ENCODE measurements at regions not wholly inside any gene's neighbourhood (a gene's known extent, or its start where the extent isn't known, plus 50 kb on each side); places are given as distances from the start of the nearest gene placed in this dataset.

- Histone ChIP-seq H3K9ac (ENCODE audit: low read length) (no peak overlapping the region), H3K27me3 (ENCODE audit: control insufficient read depth, insufficient read depth, low read length) (no peaks in the 10 kb centered on the region), H3K4me1 (ENCODE audit: control insufficient read depth, low read depth, low read length) (no peaks in the 10 kb centered on the region), H3K27ac (ENCODE audit: low read length) (no peak overlapping the region), H3K9me3 (ENCODE audit: control insufficient read depth, low read depth, low read length) (no peaks in the 10 kb centered on the region), H3K36me3 (ENCODE audit: control insufficient read depth, low read depth, low read length) (no peaks in the 10 kb centered on the region), H3K4me3 (ENCODE audit: low read length) (no peak overlapping the region)
Observed at GRCh38 chr7:131867461-131867860, 311.0 kb upstream of the PODXL start.

- no peaks in the 10 kb centered on the region for H3K27me3 ChIP-seq (ENCODE audit: control insufficient read depth, insufficient read depth, low read length)
- H3K4me1 ChIP-seq (ENCODE audit: control insufficient read depth, low read depth, low read length), result no peaks in the 10 kb centered on the region
- no peak overlapping the region for H3K4me3 ChIP-seq (ENCODE audit: low read length)
- no peak overlapping the region for H3K27ac ChIP-seq (ENCODE audit: low read length)
- H3K9ac ChIP-seq (ENCODE audit: low read length), result no peak overlapping the region
- no peaks in the 10 kb centered on the region for H3K9me3 ChIP-seq (ENCODE audit: control insufficient read depth, low read depth, low read length)
- no peaks in the 10 kb centered on the region for H3K36me3 ChIP-seq (ENCODE audit: control insufficient read depth, low read depth, low read length)
Observed at GRCh38 chr7:131865911-131866310, 309.5 kb upstream of the PODXL start.

GRCh38 chr7:131861620-131862346, 305.4 kb upstream of the PODXL start:
- Histone ChIP-seq H3K27ac (ENCODE audit: low read length) (no peak overlapping the region), H3K4me3 (ENCODE audit: low read length) (no peak overlapping the region), H3K9ac (ENCODE audit: low read length) (no peak overlapping the region), H3K27me3 (ENCODE audit: control insufficient read depth, insufficient read depth, low read length) (no peaks in the 10 kb centered on the region), H3K4me1 (ENCODE audit: control insufficient read depth, low read depth, low read length) (no peaks in the 10 kb centered on the region), H3K9me3 (ENCODE audit: control insufficient read depth, low read depth, low read length) (no peaks in the 10 kb centered on the region), H3K36me3 (ENCODE audit: control insufficient read depth, low read depth, low read length) (no peaks in the 10 kb centered on the region)

GRCh38 chr7:131859147-131859821, 302.9 kb upstream of the PODXL start:
- Histone ChIP-seq H3K9ac (ENCODE audit: low read length) (no peak overlapping the region), H3K4me3 (ENCODE audit: low read length) (no peak overlapping the region), H3K4me1 (ENCODE audit: control insufficient read depth, low read depth, low read length) (no peaks in the 10 kb centered on the region), H3K27ac (ENCODE audit: low read length) (no peak overlapping the region), H3K36me3 (ENCODE audit: control insufficient read depth, low read depth, low read length) (no peaks in the 10 kb centered on the region), H3K9me3 (ENCODE audit: control insufficient read depth, low read depth, low read length) (peaks cover 3% of the 10 kb centered on the region), H3K27me3 (ENCODE audit: control insufficient read depth, insufficient read depth, low read length) (no peaks in the 10 kb centered on the region)

- Histone ChIP-seq H3K27ac (ENCODE audit: low read length) (no peak overlapping the region), H3K27me3 (ENCODE audit: control insufficient read depth, insufficient read depth, low read length) (no peaks in the 10 kb centered on the region), H3K9me3 (ENCODE audit: control insufficient read depth, low read depth, low read length) (peaks cover 3% of the 10 kb centered on the region), H3K4me1 (ENCODE audit: control insufficient read depth, low read depth, low read length) (no peaks in the 10 kb centered on the region), H3K36me3 (ENCODE audit: control insufficient read depth, low read depth, low read length) (no peaks in the 10 kb centered on the region), H3K4me3 (ENCODE audit: low read length) (no peak overlapping the region), H3K9ac (ENCODE audit: low read length) (no peak overlapping the region)
Observed at GRCh38 chr7:131858611-131859010, 302.2 kb upstream of the PODXL start.

- no peak overlapping the region for H3K4me3 ChIP-seq (ENCODE audit: low read length)
- H3K27me3 ChIP-seq (ENCODE audit: control insufficient read depth, insufficient read depth, low read length), result no peaks in the 10 kb centered on the region
- no peaks in the 10 kb centered on the region for H3K36me3 ChIP-seq (ENCODE audit: control insufficient read depth, low read depth, low read length)
- no peaks in the 10 kb centered on the region for H3K9me3 ChIP-seq (ENCODE audit: control insufficient read depth, low read depth, low read length)
- H3K27ac ChIP-seq (ENCODE audit: low read length), result no peak overlapping the region
- H3K9ac ChIP-seq (ENCODE audit: low read length), result no peak overlapping the region
- H3K4me1 ChIP-seq (ENCODE audit: control insufficient read depth, low read depth, low read length), result no peaks in the 10 kb centered on the region
Observed at GRCh38 chr7:131849472-131849871, 293.0 kb upstream of the PODXL start.

- Histone ChIP-seq H3K9ac (ENCODE audit: low read length) (no peak overlapping the region), H3K36me3 (ENCODE audit: control insufficient read depth, low read depth, low read length) (no peaks in the 10 kb centered on the region), H3K9me3 (ENCODE audit: control insufficient read depth, low read depth, low read length) (no peaks in the 10 kb centered on the region), H3K27ac (ENCODE audit: low read length) (no peak overlapping the region), H3K4me1 (ENCODE audit: control insufficient read depth, low read depth, low read length) (no peaks in the 10 kb centered on the region), H3K27me3 (ENCODE audit: control insufficient read depth, insufficient read depth, low read length) (no peaks in the 10 kb centered on the region), H3K4me3 (ENCODE audit: low read length) (no peak overlapping the region)
Observed at GRCh38 chr7:131848033-131848432, 291.6 kb upstream of the PODXL start.

GRCh38 chr7:131845573-131846314, 289.3 kb upstream of the PODXL start:
- no peaks in the 10 kb centered on the region for H3K9me3 ChIP-seq (ENCODE audit: control insufficient read depth, low read depth, low read length)
- H3K27ac ChIP-seq (ENCODE audit: low read length), result no peak overlapping the region
- H3K4me1 ChIP-seq (ENCODE audit: control insufficient read depth, low read depth, low read length), result no peaks in the 10 kb centered on the region
- no peak overlapping the region for H3K9ac ChIP-seq (ENCODE audit: low read length)
- no peaks in the 10 kb centered on the region for H3K27me3 ChIP-seq (ENCODE audit: control insufficient read depth, insufficient read depth, low read length)
- no peak overlapping the region for H3K4me3 ChIP-seq (ENCODE audit: low read length)
- no peaks in the 10 kb centered on the region for H3K36me3 ChIP-seq (ENCODE audit: control insufficient read depth, low read depth, low read length)

GRCh38 chr7:131844369-131844768, 287.9 kb upstream of the PODXL start:
- no peak overlapping the region for H3K9ac ChIP-seq (ENCODE audit: low read length)
- H3K4me3 ChIP-seq (ENCODE audit: low read length), result no peak overlapping the region
- no peaks in the 10 kb centered on the region for H3K4me1 ChIP-seq (ENCODE audit: control insufficient read depth, low read depth, low read length)
- H3K27me3 ChIP-seq (ENCODE audit: control insufficient read depth, insufficient read depth, low read length), result no peaks in the 10 kb centered on the region
- no peak overlapping the region for H3K27ac ChIP-seq (ENCODE audit: low read length)
- H3K36me3 ChIP-seq (ENCODE audit: control insufficient read depth, low read depth, low read length), result no peaks in the 10 kb centered on the region
- H3K9me3 ChIP-seq (ENCODE audit: control insufficient read depth, low read depth, low read length), result no peaks in the 10 kb centered on the region

GRCh38 chr7:131843898-131844331, 287.5 kb upstream of the PODXL start:
- Histone ChIP-seq H3K4me1 (ENCODE audit: control insufficient read depth, low read depth, low read length) (no peaks in the 10 kb centered on the region), H3K27ac (ENCODE audit: low read length) (no peak overlapping the region), H3K36me3 (ENCODE audit: control insufficient read depth, low read depth, low read length) (no peaks in the 10 kb centered on the region), H3K4me3 (ENCODE audit: low read length) (no peak overlapping the region), H3K9ac (ENCODE audit: low read length) (no peak overlapping the region), H3K9me3 (ENCODE audit: control insufficient read depth, low read depth, low read length) (no peaks in the 10 kb centered on the region), H3K27me3 (ENCODE audit: control insufficient read depth, insufficient read depth, low read length) (no peaks in the 10 kb centered on the region)

GRCh38 chr7:131839967-131840690, 283.7 kb upstream of the PODXL start:
- H3K4me1 ChIP-seq (ENCODE audit: control insufficient read depth, low read depth, low read length), result no peaks in the 10 kb centered on the region
- H3K4me3 ChIP-seq (ENCODE audit: low read length), result no peak overlapping the region
- H3K9me3 ChIP-seq (ENCODE audit: control insufficient read depth, low read depth, low read length), result no peaks in the 10 kb centered on the region
- no peak overlapping the region for H3K9ac ChIP-seq (ENCODE audit: low read length)
- no peak overlapping the region for H3K27ac ChIP-seq (ENCODE audit: low read length)
- H3K27me3 ChIP-seq (ENCODE audit: control insufficient read depth, insufficient read depth, low read length), result no peaks in the 10 kb centered on the region
- no peaks in the 10 kb centered on the region for H3K36me3 ChIP-seq (ENCODE audit: control insufficient read depth, low read depth, low read length)
